GM18505 (cell line): ENCODE measurements at regions not wholly inside any gene's neighbourhood (a gene's known extent, or its start where the extent isn't known, plus 50 kb on each side); places are given as distances from the start of the nearest gene placed in this dataset.

ENCODE experiments used
- ATAC-seq: cut with Tn5 transposase; IDR thresholded peaks from one replicate; pipeline ENCODE4 v1.9.1; 2021; ENCODE audit not compliant: unreplicated experiment
- POLR2A ChIP-seq: IDR thresholded peaks from 4 replicates; pipeline ENCODE4 v1.6.1; 2011; ENCODE audit warnings: borderline replicate concordance; ENCODE audit not compliant: insufficient read depth, insufficient read length; ENCODE audit errors: extremely low read depth

DNA sequence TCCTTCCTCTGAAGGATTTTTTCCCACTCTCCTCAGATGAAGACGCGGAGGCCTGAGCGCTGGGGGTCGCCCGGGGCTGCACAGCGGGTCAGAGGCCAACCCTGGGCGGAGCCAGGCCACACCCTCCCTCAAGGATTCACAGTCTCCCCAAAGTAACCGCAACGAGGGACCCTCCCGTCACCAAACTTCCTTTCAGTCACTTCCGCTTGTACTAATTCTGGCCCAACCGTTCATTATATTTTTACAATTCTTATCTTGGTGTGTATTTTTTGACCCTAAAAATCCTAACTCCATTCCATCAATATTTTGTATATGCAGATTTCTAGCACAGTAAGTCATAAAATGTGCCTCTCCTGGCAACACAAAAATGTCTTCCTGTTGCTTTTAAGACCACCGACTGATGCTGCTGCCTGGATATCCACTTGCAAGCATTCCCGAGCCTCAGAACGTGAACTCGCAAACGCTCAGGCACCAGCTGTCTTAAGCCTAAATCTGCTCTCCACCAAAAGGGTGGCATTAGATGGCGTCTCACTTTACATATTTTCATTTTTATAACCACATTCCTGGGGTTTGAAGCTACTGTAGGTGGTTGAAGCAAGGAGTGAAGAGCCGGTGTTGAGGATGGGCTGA is 128.0 kb downstream of the DLL1 start:
- no peak for TF ChIP-seq POLR2A
- no peak for ATAC-seq

GRCh38 chr6:170162011-170162774 is 128.7 kb downstream of the DLL1 start:
- no peak for ATAC-seq
- no peak for TF ChIP-seq POLR2A

- ATAC-seq: no peak
- no peak for TF ChIP-seq POLR2A
These were observed 130.0 kb downstream of the DLL1 start for GRCh38 chr6:170160628-170161611.

DNA sequence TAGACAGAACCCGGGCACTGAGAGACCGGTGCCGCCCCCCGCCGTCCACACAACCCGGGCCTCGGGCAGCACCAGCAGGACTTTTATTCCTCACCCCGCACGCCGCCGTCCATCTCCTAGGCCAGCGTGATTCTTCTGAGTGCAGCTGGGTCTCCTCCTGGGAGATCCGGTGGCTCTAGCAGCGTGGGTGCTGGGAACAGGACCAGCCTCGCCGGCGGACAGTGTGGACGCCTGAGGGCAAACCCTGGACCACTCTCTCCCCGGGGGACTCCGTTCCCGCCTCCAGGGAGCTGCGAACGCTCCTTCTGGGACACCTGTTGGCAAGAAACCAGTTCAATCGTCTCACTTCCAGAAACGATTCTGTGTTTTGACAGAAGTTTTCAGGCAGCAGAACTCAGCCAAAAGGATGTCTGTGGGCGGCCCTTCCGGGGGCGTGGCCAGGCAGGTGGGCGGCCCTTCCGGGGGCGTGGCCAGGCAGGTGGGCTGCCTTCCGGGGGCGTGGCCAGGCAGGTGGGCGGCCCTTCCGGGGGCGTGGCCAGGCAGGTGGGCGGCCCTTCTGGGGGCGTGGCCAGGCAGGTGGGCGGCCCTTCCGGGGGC is 130.7 kb downstream of the DLL1 start:
- no peak for TF ChIP-seq POLR2A
- ATAC-seq: no peak

DNA sequence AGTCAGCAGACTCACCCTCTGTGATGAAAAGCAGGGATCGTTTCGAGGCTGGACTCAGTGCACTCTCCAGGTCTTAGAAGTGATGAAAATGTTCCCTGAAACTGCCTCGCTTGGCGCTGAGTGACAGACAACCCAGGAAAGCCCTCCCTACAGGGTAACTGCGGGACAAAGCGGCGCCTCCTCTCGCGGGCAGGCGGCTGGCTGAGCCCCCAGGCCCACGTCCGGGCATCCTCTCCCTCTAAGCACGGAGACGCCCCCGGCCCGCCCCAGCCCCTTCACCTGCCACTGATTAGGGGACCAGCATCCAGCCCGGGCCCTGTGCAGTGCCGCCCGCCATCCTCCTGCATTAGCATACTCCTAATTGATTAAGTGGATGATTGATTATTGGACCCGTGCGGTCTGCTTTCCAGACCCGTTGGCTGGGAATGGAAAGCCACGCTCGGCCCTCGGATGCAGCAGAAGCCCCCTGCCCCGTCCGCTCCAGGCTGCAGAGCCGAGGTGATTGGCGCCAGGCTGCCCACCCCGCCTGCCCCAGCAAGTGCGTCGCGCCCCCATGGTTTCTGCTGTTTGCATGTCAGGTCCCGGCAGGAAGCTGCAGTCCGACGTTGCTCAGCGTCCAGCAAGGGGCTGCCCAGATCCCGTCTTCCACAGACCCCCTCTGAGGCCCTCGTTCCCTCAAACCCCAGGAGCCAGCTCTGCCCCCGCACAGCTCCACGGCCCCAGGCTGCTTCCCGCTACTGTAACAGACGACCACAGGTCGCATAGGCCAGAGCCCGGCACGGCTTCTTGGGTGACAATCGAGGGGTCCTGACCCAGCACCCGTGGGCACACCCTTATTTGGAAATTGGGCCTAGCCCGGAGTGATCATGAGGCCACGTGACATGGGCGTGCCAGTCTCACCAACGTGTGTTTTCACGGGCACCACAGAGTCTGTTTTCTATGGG is 131.6 kb downstream of the DLL1 start:
- no peak for TF ChIP-seq POLR2A
- no peak for ATAC-seq

- ATAC-seq: no peak
- TF ChIP-seq POLR2A: no peak
These were observed 132.4 kb downstream of the DLL1 start for GRCh38 chr6:170158296-170159021.

GRCh38 chr6:170157567-170158218 is 133.2 kb downstream of the DLL1 start:
- no peak for ATAC-seq
- TF ChIP-seq POLR2A: no peak

DNA sequence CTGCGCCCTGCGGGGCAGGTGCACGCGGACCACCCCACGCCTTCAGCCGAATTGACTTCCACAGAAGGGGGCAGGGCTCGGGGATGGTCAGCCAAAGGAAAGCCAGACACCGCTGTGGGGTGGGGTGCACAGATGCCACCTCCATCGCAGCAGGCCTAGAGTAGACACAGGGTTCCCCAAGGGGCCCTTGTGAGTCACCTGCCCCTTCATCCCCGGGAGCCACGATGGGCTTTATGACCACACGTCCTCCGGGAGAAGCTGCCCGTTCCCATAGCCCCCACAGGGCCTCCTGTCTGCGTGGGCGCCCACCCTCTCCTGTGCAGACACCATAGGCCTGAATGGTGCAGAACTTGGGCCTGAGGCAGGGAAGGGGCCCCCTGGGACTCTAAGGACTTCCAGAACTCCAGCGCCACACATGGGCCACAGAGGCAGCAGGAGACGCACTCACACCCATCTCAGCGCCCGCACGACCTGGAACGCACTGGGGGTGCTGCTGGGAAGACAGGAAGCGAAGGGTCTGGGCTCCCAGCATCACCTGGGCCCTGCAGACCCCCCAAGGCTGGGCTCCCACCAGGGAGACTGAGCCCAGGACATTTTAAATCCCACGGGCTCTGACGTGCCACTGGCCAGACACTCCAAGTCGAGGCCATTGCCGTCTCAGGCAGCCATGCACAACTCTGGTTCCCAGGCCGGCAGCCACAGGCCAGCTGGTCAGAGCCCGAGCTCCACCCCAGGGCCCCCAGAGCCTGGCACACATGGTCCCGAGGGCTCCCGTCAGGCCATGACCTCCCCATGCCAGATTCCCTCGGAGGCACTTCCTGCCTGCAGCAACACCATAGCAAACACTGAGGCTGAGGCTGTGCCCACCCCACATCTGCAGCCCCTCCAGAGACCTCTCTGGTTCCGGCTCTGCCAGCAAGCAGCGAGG is 134.2 kb downstream of the DLL1 start:
- TF ChIP-seq POLR2A: no peak
- no peak for ATAC-seq

GRCh38 chr6:170155464-170156196 is 135.2 kb downstream of the DLL1 start:
- TF ChIP-seq POLR2A: no peak
- no peak for ATAC-seq

- TF ChIP-seq POLR2A: no peak
- no peak for ATAC-seq
These were observed 137.2 kb downstream of the DLL1 start for GRCh38 chr6:170153436-170154319.
